ENCODE measurements at regions not wholly inside any gene's neighbourhood (a gene's known extent, or its start where the extent isn't known, plus 50 kb on each side); places are given as distances from the start of the nearest gene placed in this dataset.
"Not testable (repeated sequence)": the region's sequence is repeated elsewhere in the genome, so short reads cannot be mapped to it uniquely, and the experiment has no call there.

DNA sequence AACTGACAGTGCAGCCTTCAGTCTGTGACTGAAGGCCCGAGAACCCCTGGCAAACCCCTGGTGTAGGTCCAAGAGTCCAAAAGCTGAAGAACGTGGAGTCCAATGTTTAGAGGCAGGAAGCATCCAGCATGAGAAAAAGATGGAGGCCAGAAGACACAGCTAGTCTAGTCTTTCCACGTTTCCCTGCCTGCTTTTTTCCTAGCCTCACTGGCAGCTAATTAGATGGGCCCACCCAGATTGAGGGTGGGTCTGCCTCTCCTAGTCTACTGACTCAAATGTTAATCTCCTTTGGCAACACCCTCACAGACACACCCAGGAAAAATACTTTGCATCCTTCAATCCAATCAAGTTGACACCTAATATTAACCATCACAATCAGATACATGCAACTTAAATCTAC lies 87.8 kb downstream of the TENT5D start:
- DNase-seq (ENCODE audit: low spot score), result not testable (repeated sequence)

DNA sequence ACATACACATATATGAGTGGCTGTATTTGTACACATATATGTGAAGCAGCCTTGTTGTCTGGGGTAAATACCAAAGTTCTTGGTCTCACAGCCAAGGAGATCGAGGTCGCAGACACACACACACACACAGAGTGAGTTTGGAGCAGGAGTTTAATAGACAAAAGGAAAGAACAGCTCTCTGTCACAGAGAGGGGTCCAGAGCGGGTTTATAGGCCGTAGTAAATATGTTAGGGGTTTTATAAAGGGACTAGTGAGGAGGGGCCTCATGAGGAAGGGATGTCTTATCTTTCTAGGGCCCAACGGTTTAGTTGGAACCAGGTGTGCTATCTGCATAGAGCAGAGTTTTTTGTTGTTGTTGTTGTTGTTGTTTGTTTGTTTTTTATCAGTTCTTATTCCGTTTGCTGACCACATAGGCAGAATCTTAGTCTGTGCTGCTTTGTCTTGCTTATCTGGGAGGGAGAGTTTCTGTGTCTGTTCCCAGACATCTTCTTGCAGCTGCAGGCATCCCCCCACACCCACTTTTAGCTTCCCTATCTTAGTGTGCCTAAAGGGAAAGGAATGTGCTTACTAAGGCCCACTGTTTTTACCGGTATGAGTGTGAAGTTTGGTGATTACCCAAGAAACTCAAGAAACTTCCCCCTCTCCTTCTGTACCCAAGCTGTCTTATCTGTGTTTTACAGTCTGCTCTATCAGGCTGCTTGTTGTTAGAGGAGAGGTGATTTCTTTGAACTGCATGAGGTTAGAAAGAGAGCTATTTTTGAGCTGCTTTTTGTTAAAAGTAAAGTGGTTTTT lies 91.9 kb downstream of the TENT5D start:
- no peak for DNase-seq (ENCODE audit: low spot score)

DNA sequence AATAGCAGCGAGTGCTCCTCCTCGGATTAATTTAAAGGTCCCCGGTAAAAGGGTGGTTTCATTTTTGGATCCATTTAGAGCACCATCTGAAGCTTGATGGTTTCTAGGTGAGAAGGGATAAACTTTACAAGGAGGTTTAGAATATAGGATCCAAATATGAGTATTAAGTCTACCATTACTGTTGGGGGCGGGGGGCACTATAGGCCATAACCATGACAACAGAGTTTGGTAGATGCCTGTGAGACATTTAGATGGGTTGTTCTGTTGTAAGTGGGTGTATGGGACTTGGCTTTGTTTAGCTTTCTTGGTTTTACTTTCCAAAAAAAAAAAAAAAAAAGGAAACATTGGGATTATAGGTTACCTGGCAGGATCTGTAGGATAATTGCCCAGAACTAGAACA lies 92.7 kb downstream of the TENT5D start:
- DNase-seq (ENCODE audit: low spot score), result no peak

GRCh38 chrX:80513625-80514024 lies 93.4 kb downstream of the TENT5D start:
- no peak for DNase-seq (ENCODE audit: low spot score)

DNA sequence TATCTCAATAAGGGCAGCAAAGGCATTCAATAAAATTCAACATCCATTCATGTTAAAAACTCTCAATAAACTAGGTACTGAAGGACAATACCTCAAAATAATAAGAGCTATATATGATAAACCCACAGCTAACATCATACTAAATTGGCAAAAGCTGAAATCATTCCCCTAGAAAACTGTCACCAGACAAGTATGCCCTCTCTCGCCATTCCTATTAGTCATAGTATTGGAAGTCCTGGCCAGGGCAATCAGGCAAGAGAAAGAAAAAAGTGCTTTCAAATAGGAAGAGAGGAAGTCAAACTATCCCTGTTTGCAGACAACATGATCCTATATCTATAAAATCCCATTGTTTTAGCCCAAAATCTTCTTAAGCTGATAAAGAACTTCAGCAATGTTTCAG lies 116.8 kb downstream of the TENT5D start:
- DNase-seq (ENCODE audit: low spot score), result no peak

DNA sequence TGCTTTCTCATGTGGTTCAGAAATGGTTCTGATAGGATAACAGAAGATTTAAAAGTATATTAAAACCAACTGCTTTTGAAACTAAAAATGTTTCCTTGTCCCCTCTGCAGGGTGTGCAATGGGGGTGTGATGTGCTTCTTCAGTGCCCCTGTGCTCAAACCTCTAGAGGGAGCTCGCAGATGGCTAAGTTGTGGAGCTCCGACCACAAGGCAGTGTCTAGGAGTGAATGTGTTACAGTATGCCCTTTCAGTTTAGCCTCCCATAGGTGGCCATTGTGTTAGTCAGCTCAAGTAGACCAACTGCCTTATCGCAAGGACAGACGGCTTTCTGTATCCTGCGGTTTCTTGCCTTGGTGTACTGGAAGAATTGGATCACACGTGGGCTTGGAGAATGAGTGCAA lies 130.5 kb downstream of the TENT5D start:
- DNase-seq (ENCODE audit: low spot score), result no peak

DNA sequence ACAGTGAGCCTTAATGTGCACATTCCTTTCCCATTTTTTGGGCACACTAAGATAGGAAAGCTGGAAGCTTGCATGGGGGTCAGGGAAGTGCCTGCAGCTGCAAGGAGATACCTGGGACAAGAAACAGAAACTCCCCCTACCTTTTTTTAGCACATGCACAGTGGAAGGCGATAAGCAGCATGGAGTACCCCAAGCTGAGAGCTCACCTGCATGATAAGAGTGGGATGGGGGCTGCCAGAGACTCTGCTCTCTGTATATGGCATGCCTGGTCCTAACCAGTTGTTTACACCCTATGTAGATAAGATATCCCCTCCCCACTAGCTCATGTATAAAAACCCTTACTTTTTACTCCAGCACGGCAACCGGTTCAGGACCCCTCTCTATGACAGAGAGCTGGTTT lies 135.9 kb downstream of the TENT5D start:
- DNase-seq (ENCODE audit: low spot score), result no peak

- no peak for DNase-seq (ENCODE audit: low spot score)
These were observed 152.4 kb downstream of the TENT5D start for GRCh38 chrX:80572636-80573035.

GRCh38 chrX:80573275-80573674 lies 153.0 kb downstream of the TENT5D start:
- DNase-seq (ENCODE audit: low spot score), result no peak

GRCh38 chrX:80574486-80575086 lies 154.3 kb downstream of the TENT5D start:
- DNase-seq (ENCODE audit: low spot score), result not testable (repeated sequence)

GRCh38 chrX:80576267-80576666 lies 156.0 kb downstream of the TENT5D start:
- no peak for DNase-seq (ENCODE audit: low spot score)

GRCh38 chrX:80576806-80577533 lies 156.7 kb downstream of the TENT5D start:
- no peak for DNase-seq (ENCODE audit: low spot score)

GRCh38 chrX:80578517-80579105 lies 158.4 kb downstream of the TENT5D start:
- DNase-seq (ENCODE audit: low spot score), result peak; percentile 18

DNA sequence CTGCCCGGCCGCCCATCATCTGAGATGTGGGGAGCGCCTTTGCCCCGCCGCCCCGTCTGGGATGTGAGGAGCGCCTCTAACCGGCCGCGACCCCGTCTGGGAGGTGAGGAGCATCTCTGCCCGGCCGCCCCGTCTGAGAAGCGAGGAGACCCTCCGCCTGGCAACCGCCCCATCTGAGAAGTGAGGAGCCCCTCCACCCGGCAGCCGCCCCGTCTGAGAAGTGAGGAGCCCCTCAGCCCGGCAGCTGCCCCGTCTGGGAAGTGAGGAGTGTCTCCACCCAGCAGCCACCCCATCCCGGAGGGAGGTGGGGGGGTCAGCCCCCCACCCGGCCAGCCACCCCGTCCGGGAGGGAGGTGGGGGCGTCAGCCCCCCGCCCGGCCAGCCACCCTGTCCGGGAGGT lies 170.7 kb downstream of the TENT5D start:
- not testable (repeated sequence) for DNase-seq (ENCODE audit: low spot score)

DNA sequence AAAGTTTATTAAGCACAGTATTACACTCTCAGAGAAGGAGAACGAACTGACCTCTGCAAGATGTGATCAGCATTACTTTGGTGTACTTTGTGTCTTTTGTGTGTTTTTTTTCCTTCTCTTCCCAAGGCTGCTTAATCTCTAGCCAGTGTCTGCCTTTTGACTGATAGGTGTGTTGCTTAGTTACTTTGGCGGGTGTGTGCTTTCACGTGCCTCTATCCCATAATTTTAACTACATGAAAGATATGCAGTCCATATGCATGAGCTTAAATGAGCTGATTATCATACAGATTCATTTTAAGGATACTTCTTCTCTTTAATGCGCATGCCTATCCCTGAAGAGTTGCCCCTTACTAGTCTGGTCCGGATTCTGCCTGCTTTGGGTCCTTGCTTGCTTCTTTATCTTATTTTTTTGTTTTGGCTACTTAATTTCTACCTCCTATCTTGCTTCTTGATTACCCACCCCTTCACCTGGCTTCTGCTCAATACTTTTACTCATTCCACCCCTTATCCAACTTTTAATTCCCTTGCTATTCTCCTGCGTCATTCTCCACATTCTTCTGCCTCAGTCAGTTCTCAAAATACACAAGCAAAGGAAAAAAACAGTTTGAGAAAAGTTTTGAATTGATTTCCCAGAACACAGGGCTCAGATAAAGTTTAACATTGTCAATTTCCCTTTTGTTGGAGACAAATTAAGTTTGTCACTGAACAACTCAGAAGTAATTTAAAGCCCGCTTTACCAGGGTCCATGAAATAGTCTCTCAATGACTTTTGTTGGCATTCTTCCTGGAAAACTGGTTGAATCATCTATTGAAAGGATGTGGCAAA lies 182.0 kb downstream of the TENT5D start:
- no peak for DNase-seq (ENCODE audit: low spot score)
